ENCODE measurements at regions not wholly inside any gene's neighbourhood (a gene's known extent, or its start where the extent isn't known, plus 50 kb on each side); places are given as distances from the start of the nearest gene placed in this dataset.

DNA sequence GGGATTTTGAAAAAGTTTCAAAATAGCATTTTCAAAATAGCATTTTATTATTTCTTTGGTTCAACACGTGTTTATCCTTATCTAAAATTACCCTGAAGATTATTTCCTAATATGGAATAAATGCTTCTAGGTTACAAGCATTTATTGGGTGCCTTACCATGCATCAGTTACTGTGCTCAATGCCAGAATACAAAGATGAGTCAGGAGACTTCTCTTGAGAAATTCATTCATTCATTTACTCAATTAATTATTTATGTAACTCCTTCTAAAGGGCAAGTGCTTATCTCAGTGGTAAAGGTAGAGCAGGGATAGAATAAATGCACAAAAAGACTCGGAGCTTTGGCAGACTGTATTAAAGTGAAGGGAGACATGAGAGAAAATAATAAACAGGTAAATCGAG lies 150.1 kb upstream of the PDE7B start:
- TF ChIP-seq, protein P1, sequence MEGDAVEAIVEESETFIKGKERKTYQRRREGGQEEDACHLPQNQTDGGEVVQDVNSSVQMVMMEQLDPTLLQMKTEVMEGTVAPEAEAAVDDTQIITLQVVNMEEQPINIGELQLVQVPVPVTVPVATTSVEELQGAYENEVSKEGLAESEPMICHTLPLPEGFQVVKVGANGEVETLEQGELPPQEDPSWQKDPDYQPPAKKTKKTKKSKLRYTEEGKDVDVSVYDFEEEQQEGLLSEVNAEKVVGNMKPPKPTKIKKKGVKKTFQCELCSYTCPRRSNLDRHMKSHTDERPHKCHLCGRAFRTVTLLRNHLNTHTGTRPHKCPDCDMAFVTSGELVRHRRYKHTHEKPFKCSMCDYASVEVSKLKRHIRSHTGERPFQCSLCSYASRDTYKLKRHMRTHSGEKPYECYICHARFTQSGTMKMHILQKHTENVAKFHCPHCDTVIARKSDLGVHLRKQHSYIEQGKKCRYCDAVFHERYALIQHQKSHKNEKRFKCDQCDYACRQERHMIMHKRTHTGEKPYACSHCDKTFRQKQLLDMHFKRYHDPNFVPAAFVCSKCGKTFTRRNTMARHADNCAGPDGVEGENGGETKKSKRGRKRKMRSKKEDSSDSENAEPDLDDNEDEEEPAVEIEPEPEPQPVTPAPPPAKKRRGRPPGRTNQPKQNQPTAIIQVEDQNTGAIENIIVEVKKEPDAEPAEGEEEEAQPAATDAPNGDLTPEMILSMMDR (IDR thresholded peaks at IDR 0.05; ENCODE audit: insufficient read depth, low read depth, low read length, missing control alignments), result no peak
- no peak overlapping the region for H3K4me3 ChIP-seq (ENCODE audit: low read length)
- peak; percentile 27 for DNase-seq (ENCODE audit: low read depth)

DNA sequence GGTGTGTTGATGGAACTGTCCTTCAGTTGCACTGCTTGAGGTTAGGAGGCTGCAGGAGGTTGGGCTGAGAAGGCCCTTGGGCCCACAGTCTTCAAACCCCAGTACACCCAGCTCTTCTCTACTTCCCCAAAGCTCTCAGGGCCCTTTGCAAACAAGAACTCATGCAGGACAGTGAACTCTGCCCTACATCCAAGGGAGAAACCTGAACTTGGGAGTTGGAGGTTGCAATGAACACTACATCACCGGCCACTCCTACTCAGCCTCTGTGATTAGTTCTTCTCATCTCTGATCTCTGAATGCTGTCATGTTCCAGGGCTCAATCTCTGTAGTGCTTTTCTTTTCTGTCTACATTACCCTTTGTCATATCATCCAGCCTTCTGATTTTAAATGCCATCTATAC lies 148.5 kb upstream of the PDE7B start:
- TF ChIP-seq, protein P1 (IDR thresholded peaks at IDR 0.05; ENCODE audit: insufficient read depth, low read depth, low read length, missing control alignments), result no peak
- H3K4me3 ChIP-seq (ENCODE audit: low read length), result no peak overlapping the region
- DNase-seq (ENCODE audit: low read depth), result no peak

DNA sequence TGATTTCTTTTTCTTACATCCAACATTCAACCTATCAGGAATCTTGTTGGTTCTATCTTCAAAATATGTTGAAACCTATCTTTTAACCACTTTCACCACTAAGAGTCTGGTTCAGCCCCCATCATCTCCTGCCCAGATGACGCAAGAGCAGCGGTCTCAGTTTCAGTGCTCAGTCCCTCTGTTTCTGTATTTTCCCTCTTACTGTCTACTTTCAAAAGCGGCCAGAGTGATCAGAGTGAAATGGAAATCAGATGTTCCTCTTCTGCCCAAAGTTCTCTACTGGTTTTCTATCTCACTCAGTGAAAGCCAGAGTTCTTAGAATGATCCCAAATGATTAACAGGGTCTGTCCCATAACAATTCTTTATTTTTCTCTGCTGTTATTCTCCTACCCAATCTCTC lies 147.9 kb upstream of the PDE7B start:
- no peak overlapping the region for H3K4me3 ChIP-seq (ENCODE audit: low read length)
- TF ChIP-seq, protein P1 (IDR thresholded peaks at IDR 0.05; ENCODE audit: insufficient read depth, low read depth, low read length, missing control alignments), result no peak
- no peak for DNase-seq (ENCODE audit: low read depth)

DNA sequence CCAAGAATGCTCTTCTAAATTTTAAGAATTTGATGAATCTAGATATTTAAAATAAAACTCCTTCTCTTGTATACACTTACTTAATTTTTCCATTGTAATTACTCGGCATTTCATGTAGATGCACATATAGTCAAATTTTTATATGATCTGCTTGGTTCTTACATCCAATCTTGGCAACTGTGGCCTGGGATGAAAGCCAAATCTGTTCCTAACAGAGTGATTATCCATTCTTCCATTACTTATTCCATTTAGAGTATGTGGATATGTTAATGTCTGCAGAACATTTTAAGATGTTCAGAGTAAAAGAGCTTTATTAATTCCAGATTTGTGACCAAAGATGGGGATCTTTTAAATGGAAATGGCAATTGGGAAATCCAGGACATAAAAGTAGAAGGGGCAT lies 144.1 kb upstream of the PDE7B start:
- TF ChIP-seq, protein P1 (IDR thresholded peaks at IDR 0.05; ENCODE audit: insufficient read depth, low read depth, low read length, missing control alignments), result no peak
- no peak overlapping the region for H3K4me3 ChIP-seq (ENCODE audit: low read length)
- DNase-seq (ENCODE audit: low read depth), result no peak

DNA sequence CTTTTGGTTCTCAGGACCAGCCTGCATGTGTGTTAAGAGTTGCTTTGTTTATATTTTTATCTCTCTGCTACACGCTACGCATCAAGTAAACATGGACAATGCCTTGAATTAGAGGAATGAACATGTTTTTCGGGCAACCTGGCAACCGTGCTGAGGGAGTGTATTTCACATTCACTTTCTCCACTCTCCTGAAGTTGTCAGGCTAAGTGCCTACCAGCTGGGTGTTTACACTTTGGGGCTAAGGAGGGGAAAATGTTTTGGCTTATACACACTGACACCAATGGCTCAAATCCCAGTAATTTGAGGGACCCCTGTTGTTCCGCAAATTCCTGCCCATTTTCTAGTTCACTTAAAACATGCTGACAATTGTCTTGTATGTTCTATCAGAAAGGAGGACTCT lies 141.5 kb upstream of the PDE7B start:
- no peak for DNase-seq (ENCODE audit: low read depth)
- TF ChIP-seq, protein P1 (IDR thresholded peaks at IDR 0.05; ENCODE audit: insufficient read depth, low read depth, low read length, missing control alignments), result no peak

DNA sequence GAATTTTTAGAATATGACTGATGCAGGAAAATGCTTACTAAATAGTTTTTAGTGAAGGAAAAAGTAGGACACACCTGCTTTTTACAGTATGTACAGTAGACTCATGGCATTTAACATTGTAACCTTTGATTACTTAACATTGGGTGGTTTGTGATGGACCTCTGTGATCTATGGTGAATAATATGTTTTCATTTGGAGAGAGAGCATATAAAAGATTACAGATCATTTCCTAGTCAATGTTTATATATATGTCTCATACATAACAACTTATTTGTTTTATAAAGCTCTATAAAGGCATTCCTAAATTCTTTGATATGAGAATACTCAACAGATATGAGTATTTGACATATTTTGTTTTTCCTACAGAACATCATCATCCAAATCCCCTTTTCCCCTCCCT lies 129.3 kb upstream of the PDE7B start:
- H3K4me3 ChIP-seq (ENCODE audit: low read length), result no peak overlapping the region
- TF ChIP-seq, protein P1 (IDR thresholded peaks at IDR 0.05; ENCODE audit: insufficient read depth, low read depth, low read length, missing control alignments), result no peak
- no peak for DNase-seq (ENCODE audit: low read depth)

More for the DNA sequence above, 141.5 kb upstream of the PDE7B start:
- no peak overlapping the region for H3K4me3 ChIP-seq (ENCODE audit: low read length)

DNA sequence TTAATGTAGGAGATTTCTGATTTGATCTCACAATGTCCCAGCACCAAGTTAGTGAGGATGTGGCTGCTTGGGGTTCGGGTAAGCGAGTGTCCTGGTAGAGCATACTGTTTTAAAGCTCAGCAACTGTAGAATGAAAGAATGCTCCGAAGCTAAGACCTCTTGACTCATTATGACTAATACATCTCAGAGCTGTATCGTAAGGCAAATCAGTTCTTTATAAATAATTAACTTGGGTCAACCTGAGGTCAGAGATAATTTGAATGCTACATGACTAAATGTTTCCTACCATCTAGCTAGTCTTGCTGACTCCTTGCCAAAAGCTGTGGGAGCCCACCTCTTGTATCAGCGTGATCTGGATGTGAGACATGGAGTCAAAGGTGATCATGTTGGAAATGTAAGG lies 128.8 kb upstream of the PDE7B start:
- peak; percentile 67 for DNase-seq (ENCODE audit: low read depth)
- H3K4me3 ChIP-seq (ENCODE audit: low read length), result no peak overlapping the region
- TF ChIP-seq, protein P1 (IDR thresholded peaks at IDR 0.05; ENCODE audit: insufficient read depth, low read depth, low read length, missing control alignments), result no peak

Data from epithelial cell of esophagus (primary cell).